Caco-2 (cell line): ENCODE measurements at regions not wholly inside any gene's neighbourhood (a gene's known extent, or its start where the extent isn't known, plus 50 kb on each side); places are given as distances from the start of the nearest gene placed in this dataset.
A peak's percentile ranks its signal among the peaks of the same experiment; 100 is the strongest.

Experiments used
- BruUV-seq: library from RNA; stranded (reverse); fragments of 400-500 nt; replicated peaks from 2 replicates; lab custom pipeline; 2021; lab: Mats Ljungman, UMichigan
- CTCF ChIA-PET: fragments of 300-600 bp; sonication (Branson Sonifier 250); formaldehyde crosslinking; loops from one replicate; lab custom pipeline; 2022; ENCODE audit warnings: antibody characterized with exemption; lab: Charles Lee
- POLR2A ChIA-PET: fragments of 300-600 bp; sonication (Branson Sonifier 250); formaldehyde crosslinking; loops from one replicate; lab custom pipeline; 2022; ENCODE audit warnings: antibody characterized with exemption; lab: Charles Lee
- DNase-seq, 2 experiments: peaks; one replicate each; pipeline versions ENCODE4 v3.0.0 to v3.0.0-alpha.2; 2020 to 2022
- H3K27me3 ChIP-seq: replicated peaks from 2 replicates; pipeline ENCODE4 v1.6.0; 2011; ENCODE audit warnings: low read length; ENCODE audit not compliant: control insufficient read depth, insufficient read depth
- H3K36me3 ChIP-seq: 2 replicates; pipeline ENCODE4 v1.5.1; 2011; ENCODE audit warnings: low read length; ENCODE audit not compliant: control insufficient read depth, insufficient read depth
- H3K4me1 ChIP-seq: fragments of 250-450 bp; sonication (Bioruptor Pico); 2 replicates; pipeline ENCODE4 v1.5.1; 2020; ENCODE audit warnings: mild to moderate bottlenecking
- H3K4me3 ChIP-seq: 2 replicates; pipeline ENCODE4 v1.5.1; 2011; ENCODE audit warnings: low read depth, mild to moderate bottlenecking, control low read depth, low read length
- H3K9me3 ChIP-seq: fragments of 250-450 bp; sonication (Bioruptor Pico); 2 replicates; pipeline ENCODE4 v1.5.1; 2020; ENCODE audit warnings: mild to moderate bottlenecking, moderate library complexity
- H3K27ac Mint-ChIP-seq: one replicate; pipeline ENCODE4 v1.8.0; 2022; ENCODE audit warnings: mixed read lengths; ENCODE audit not compliant: unreplicated experiment
- H3K27me3 Mint-ChIP-seq: one replicate; pipeline ENCODE4 v1.8.0; 2022; ENCODE audit warnings: mixed read lengths; ENCODE audit not compliant: insufficient read depth, unreplicated experiment
- H3K36me3 Mint-ChIP-seq: one replicate; pipeline ENCODE4 v1.8.0; 2022; ENCODE audit warnings: mild to moderate bottlenecking, mixed read lengths; ENCODE audit not compliant: insufficient read depth, unreplicated experiment
- H3K4me1 Mint-ChIP-seq: one replicate; pipeline ENCODE4 v1.8.0; 2022; ENCODE audit warnings: low read depth, mixed read lengths; ENCODE audit not compliant: unreplicated experiment
- H3K4me3 Mint-ChIP-seq: one replicate; pipeline ENCODE4 v1.8.0; 2022; ENCODE audit warnings: mild to moderate bottlenecking, moderate library complexity, mixed read lengths; ENCODE audit not compliant: unreplicated experiment
- H3K9me3 Mint-ChIP-seq: one replicate; pipeline ENCODE4 v1.8.0; 2022; ENCODE audit warnings: mixed read lengths; ENCODE audit not compliant: unreplicated experiment
- CTCF ChIP-seq, 2 experiments: fragments of 200-600 bp in 1 of 2; IDR thresholded peaks; 1 replicate in 1 of 2; 2 replicates in 1 of 2; pipeline versions ENCODE4 v1.5.1 to v1.8.0; 2011 to 2022; ENCODE audit warnings: antibody characterized with exemption in 1 of 2, control low read depth in 1 of 2, inconsistent platforms in 1 of 2, low read depth in 1 of 2, low read length in 1 of 2, mild to moderate bottlenecking in 1 of 2, moderate library complexity in 1 of 2; ENCODE audit not compliant: insufficient read depth in 1 of 2, severe bottlenecking in 1 of 2, unreplicated experiment in 1 of 2
- intact Hi-C: fragments of 100-400 bp; cut with micrococcal nuclease; formaldehyde crosslinking; loops from one replicate; pipeline ENCODE4 v1.10.0; 2022; ENCODE audit not compliant: unreplicated experiment

GRCh38 chr4:134762053-134762452 is 560.5 kb upstream of the PABPC4L start:
- Mint-ChIP-seq H3K4me3 (no peak overlapping the region), H3K27me3 (no peaks in the 10 kb centered on the region), H3K4me1 (no peaks in the 10 kb centered on the region), H3K9me3 (no peaks in the 10 kb centered on the region), H3K36me3 (no peaks in the 10 kb centered on the region), H3K27ac (no peak overlapping the region)
- peak in 1 of 2 experiments; percentile 19 for TF ChIP-seq CTCF (IDR thresholded peaks at IDR 0.05; ENCODE audit: insufficient read depth in 1 of 2, low read depth in 1 of 2, low read length in 1 of 2, severe bottlenecking in 1 of 2, unreplicated experiment in 1 of 2)
- CTCF ChIA-PET = no interaction called here
- intact Hi-C loops = no loop called here
- no TSS peak for BruUV-seq
- POLR2A ChIA-PET = no interaction called here
- no peaks in the 10 kb centered on the region for H3K4me1 ChIP-seq
- no peaks in the 10 kb centered on the region for H3K27me3 ChIP-seq
- H3K36me3 ChIP-seq = no peaks in the 10 kb centered on the region
- no peaks in the 10 kb centered on the region for H3K9me3 ChIP-seq
- DNase-seq = peak in 1 of 2 experiments; percentile 20
- H3K4me3 ChIP-seq = no peak overlapping the region

- no TSS peak for BruUV-seq
- Histone ChIP-seq H3K4me3 (no peak overlapping the region), H3K27me3 (no peaks in the 10 kb centered on the region), H3K9me3 (no peaks in the 10 kb centered on the region), H3K4me1 (no peaks in the 10 kb centered on the region), H3K36me3 (no peaks in the 10 kb centered on the region)
- H3K27ac Mint-ChIP-seq = no peak overlapping the region
- ChIA-PET POLR2A (no interaction called here), CTCF (no interaction called here)
- H3K27me3 Mint-ChIP-seq = no peaks in the 10 kb centered on the region
- no peak for DNase-seq
- no peak overlapping the region for H3K4me3 Mint-ChIP-seq
- H3K9me3 Mint-ChIP-seq = no peaks in the 10 kb centered on the region
- H3K4me1 Mint-ChIP-seq = no peaks in the 10 kb centered on the region
- H3K36me3 Mint-ChIP-seq = no peaks in the 10 kb centered on the region
- no peak for TF ChIP-seq CTCF (IDR thresholded peaks at IDR 0.05; ENCODE audit: insufficient read depth in 1 of 2, low read depth in 1 of 2, low read length in 1 of 2, severe bottlenecking in 1 of 2, unreplicated experiment in 1 of 2)
- intact Hi-C loops = no loop called here
These were observed 554.8 kb upstream of the PABPC4L start for GRCh38 chr4:134756421-134756820.

GRCh38 chr4:134754301-134755019 is 552.9 kb upstream of the PABPC4L start:
- BruUV-seq = no TSS peak
- Histone ChIP-seq H3K36me3 (no peaks in the 10 kb centered on the region), H3K4me1 (no peaks in the 10 kb centered on the region), H3K27me3 (no peaks in the 10 kb centered on the region), H3K4me3 (no peak overlapping the region), H3K9me3 (no peaks in the 10 kb centered on the region)
- no peak overlapping the region for H3K27ac Mint-ChIP-seq
- no peaks in the 10 kb centered on the region for H3K4me1 Mint-ChIP-seq
- no peak overlapping the region for H3K4me3 Mint-ChIP-seq
- no peaks in the 10 kb centered on the region for H3K27me3 Mint-ChIP-seq
- ChIA-PET CTCF (no interaction called here), POLR2A (no interaction called here)
- intact Hi-C loops = no loop called here
- TF ChIP-seq CTCF (IDR thresholded peaks at IDR 0.05; ENCODE audit: insufficient read depth in 1 of 2, low read depth in 1 of 2, low read length in 1 of 2, severe bottlenecking in 1 of 2, unreplicated experiment in 1 of 2) = no peak
- DNase-seq = no peak
- no peaks in the 10 kb centered on the region for H3K9me3 Mint-ChIP-seq
- no peaks in the 10 kb centered on the region for H3K36me3 Mint-ChIP-seq
